Fibroblast of skin of right quadriceps (primary cell): ENCODE measurements at regions not wholly inside any gene's neighbourhood (a gene's known extent, or its start where the extent isn't known, plus 50 kb on each side); places are given as distances from the start of the nearest gene placed in this dataset.
A peak's percentile ranks its signal among the peaks of the same experiment; 100 is the strongest.
"Not testable (repeated sequence)": the region's sequence is repeated elsewhere in the genome, so short reads cannot be mapped to it uniquely, and the experiment has no call there.

Source experiments
- DNase-seq: peaks from one replicate; pipeline ENCODE4 v3.0.0-alpha.2; 2013

- no peak for DNase-seq
Measured at GRCh38 chr7:17095931-17096330, 202.5 kb upstream of the AHR start.

GRCh38 chr7:17097668-17098297 lies 200.7 kb upstream of the AHR start:
- no peak for DNase-seq

GRCh38 chr7:17098515-17098914 lies 199.9 kb upstream of the AHR start:
- DNase-seq, result no peak

GRCh38 chr7:17099083-17099973 lies 199.1 kb upstream of the AHR start:
- DNase-seq, result peak; percentile 42

GRCh38 chr7:17099974-17100509 lies 198.4 kb upstream of the AHR start:
- not testable (repeated sequence) for DNase-seq

GRCh38 chr7:17101207-17101696 lies 197.2 kb upstream of the AHR start:
- no peak for DNase-seq

- no peak for DNase-seq
Measured at GRCh38 chr7:17103170-17103569, 195.3 kb upstream of the AHR start.

GRCh38 chr7:17103984-17104383 lies 194.5 kb upstream of the AHR start:
- no peak for DNase-seq

- DNase-seq, result no peak
Measured at GRCh38 chr7:17104419-17104818, 194.0 kb upstream of the AHR start.

- no peak for DNase-seq
Measured at GRCh38 chr7:17105701-17106100, 192.8 kb upstream of the AHR start.

- no peak for DNase-seq
Measured at GRCh38 chr7:17108049-17108584, 190.3 kb upstream of the AHR start.

GRCh38 chr7:17109020-17109419 lies 189.4 kb upstream of the AHR start:
- DNase-seq, result peak; percentile 39

- DNase-seq, result not testable (repeated sequence)
Measured at GRCh38 chr7:17113770-17114169, 184.7 kb upstream of the AHR start.

GRCh38 chr7:17118412-17118811 lies 180.0 kb upstream of the AHR start:
- no peak for DNase-seq

- no peak for DNase-seq
Measured at GRCh38 chr7:17120756-17121155, 177.7 kb upstream of the AHR start.

- DNase-seq, result no peak
Measured at GRCh38 chr7:17121671-17122070, 176.8 kb upstream of the AHR start.

GRCh38 chr7:17123020-17123419 lies 175.4 kb upstream of the AHR start:
- peak; percentile 88 for DNase-seq

- no peak for DNase-seq
Measured at GRCh38 chr7:17126413-17127268, 171.8 kb upstream of the AHR start.

GRCh38 chr7:17129218-17129617 lies 169.2 kb upstream of the AHR start:
- DNase-seq, result no peak

GRCh38 chr7:17130281-17131059 lies 168.0 kb upstream of the AHR start:
- peak; percentile 76 for DNase-seq

GRCh38 chr7:17131060-17131345 lies 167.4 kb upstream of the AHR start:
- no peak for DNase-seq
